ENCODE measurements at regions not wholly inside any gene's neighbourhood (a gene's known extent, or its start where the extent isn't known, plus 50 kb on each side); places are given as distances from the start of the nearest gene placed in this dataset.

- no peak overlapping the region for H3K27ac ChIP-seq (ENCODE audit: extremely low read length, insufficient read depth, low read length)
- no peaks in the 10 kb centered on the region for H3K79me2 ChIP-seq (ENCODE audit: insufficient read depth, low read length)
- peaks cover 18% of the 10 kb centered on the region for H3K4me1 ChIP-seq (ENCODE audit: insufficient read depth, low read length)
- in situ Hi-C loops (cut with HindIII; ENCODE audit: extremely low pct_ligation_motif_present, low pct_unique_long_range_greater_than_20kb): no loop called here
- ChIA-PET POLR2A (no interaction called here), CTCF (ENCODE audit: low intra/inter-chr PET ratio, low total read pairs) (no interaction called here)
- no peak overlapping the region for H2AFZ ChIP-seq (ENCODE audit: low read length)
- ATAC-seq: no peak
- WGBS (ENCODE audit: low lambda C conversion rate): 74% methylated on average over 6 of the region's 6 CpGs
- DNase-seq (ENCODE audit: low spot score): no peak
- no peaks in the 10 kb centered on the region for H3K36me3 ChIP-seq (replicated peaks in 1 of 2; ENCODE audit: control insufficient read depth in 1 of 2, insufficient read depth in 2 of 2, low read length in 2 of 2)
- no peaks in the 10 kb centered on the region for H3K9me3 ChIP-seq (ENCODE audit: low read length)
- no peak overlapping the region for H3K4me3 ChIP-seq (replicated peaks in 1 of 3; ENCODE audit: insufficient read depth in 1 of 3, low read depth in 2 of 3, low read length in 3 of 3)
- no peak overlapping the region for H3K4me2 ChIP-seq (ENCODE audit: low read depth, low read length)
- H3K9ac ChIP-seq (ENCODE audit: insufficient read depth, low read depth, low read length): no peak overlapping the region
- TF ChIP-seq ZNF496 (CRISPR knock-in tag; IDR thresholded peaks at IDR 0.05; ENCODE audit: insufficient replicate concordance): no peak
- no peak for TF ChIP-seq PAXIP1 (CRISPR knock-in tag; conservative IDR thresholded peaks at IDR 0.05)
- no peak for TF ChIP-seq ZNF605 (CRISPR knock-in tag; IDR thresholded peaks at IDR 0.05)
- TF ChIP-seq SAFB2 (CRISPR knock-in tag; IDR thresholded peaks at IDR 0.05; ENCODE audit: borderline replicate concordance, low read depth): no peak
- TF ChIP-seq KDM2A (CRISPR knock-in tag; IDR thresholded peaks at IDR 0.05; ENCODE audit: borderline replicate concordance, low read depth): no peak
- no peak for TF ChIP-seq ZNF101 (CRISPR knock-in tag; IDR thresholded peaks at IDR 0.05; ENCODE audit: borderline replicate concordance, low read depth)
- TF ChIP-seq HNRNPH1 (optimal IDR thresholded peaks at IDR 0.05; ENCODE audit: low read depth, low read length): no peak
- no peak for TF ChIP-seq ZNF691 (CRISPR knock-in tag; IDR thresholded peaks at IDR 0.05; ENCODE audit: borderline replicate concordance, low read depth)
- no peak for TF ChIP-seq ZFAT (CRISPR knock-in tag; conservative IDR thresholded peaks at IDR 0.05)
- TF ChIP-seq ZNF567 (CRISPR knock-in tag; IDR thresholded peaks at IDR 0.05; ENCODE audit: borderline replicate concordance): no peak
- TF ChIP-seq HOXA7 (CRISPR knock-in tag; IDR thresholded peaks at IDR 0.05): no peak
- no peak for TF ChIP-seq ZNF577 (CRISPR knock-in tag; IDR thresholded peaks at IDR 0.05; ENCODE audit: borderline replicate concordance, low read depth)
- no peak for TF ChIP-seq ISX (CRISPR knock-in tag; conservative IDR thresholded peaks at IDR 0.05)
- no peak for TF ChIP-seq ZNF546 (CRISPR knock-in tag; conservative IDR thresholded peaks at IDR 0.05)
- no peak for TF ChIP-seq EZH2 (conservative IDR thresholded peaks at IDR 0.05; ENCODE audit: low read depth, low read length)
- TF ChIP-seq NR3C1 (CRISPR knock-in tag; IDR thresholded peaks at IDR 0.05): no peak
- no peak for FAIRE-seq
- H3K27me3 ChIP-seq (ENCODE audit: control insufficient read depth in 1 of 2, insufficient read depth in 2 of 2, low read length in 2 of 2): no peaks in the 10 kb centered on the region
- intact Hi-C loops (cut with micrococcal nuclease; ENCODE audit: unreplicated experiment): loop anchor here (10.0 kb wide), 1 partner anchor 188 kb away; no protein-coding TSS in a partner anchor
- BruUV-seq (replicated peaks): no TSS peak
- no peaks in the 10 kb centered on the region for H4K20me1 ChIP-seq (ENCODE audit: insufficient read depth, low read length)
Observed at GRCh38 chr20:7716286-7716972, 223.8 kb downstream of the HAO1 start.
